Gastroesophageal sphincter (tissue), 3 donors: ENCODE measurements at regions not wholly inside any gene's neighbourhood (a gene's known extent, or its start where the extent isn't known, plus 50 kb on each side); places are given as distances from the start of the nearest gene placed in this dataset.

ENCODE experiments used
- POLR2A ChIP-seq, 2 donors: fragments of 450-650 bp; IDR thresholded peaks; one replicate each; pipeline ENCODE4 v1.6.1; 2017; ENCODE audit warnings: antibody characterized with exemption in 2 of 2, mild to moderate bottlenecking in 2 of 2, moderate library complexity in 1 of 2
- TF ChIP-seq, protein P1 (sequence below), 4 experiments: fragments of 200-600 bp in 2 of 4; fragments of 450-650 bp in 2 of 4; sonication (generic) in 1 of 4; IDR thresholded peaks; one replicate each; pipeline ENCODE4 v1.5.1; 2017 to 2019; ENCODE audit warnings: antibody characterized with exemption in 4 of 4, mild to moderate bottlenecking in 2 of 4, moderate library complexity in 2 of 4

DNA sequence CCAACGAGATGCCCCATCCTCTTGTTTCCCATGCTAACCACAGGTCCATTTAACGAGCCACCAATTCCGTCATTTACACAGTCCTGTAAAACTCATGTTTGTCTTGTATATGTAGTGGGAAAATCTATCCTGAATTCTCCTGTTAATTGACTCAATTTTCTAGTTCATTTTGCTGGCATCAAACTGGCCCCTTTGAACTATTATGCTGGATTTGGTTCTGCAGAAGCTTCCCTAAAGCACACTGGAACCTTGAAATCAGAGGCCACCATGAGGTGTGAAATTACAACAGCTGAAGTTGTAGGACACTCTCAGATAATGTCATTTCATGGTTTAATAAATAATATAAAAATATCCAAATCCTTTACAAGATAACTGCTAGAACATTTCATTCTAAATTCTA lies 129.8 kb upstream of the AKR1E2 start:
- no peak for TF ChIP-seq POLR2A (IDR thresholded peaks at IDR 0.05)
- TF ChIP-seq, protein P1, sequence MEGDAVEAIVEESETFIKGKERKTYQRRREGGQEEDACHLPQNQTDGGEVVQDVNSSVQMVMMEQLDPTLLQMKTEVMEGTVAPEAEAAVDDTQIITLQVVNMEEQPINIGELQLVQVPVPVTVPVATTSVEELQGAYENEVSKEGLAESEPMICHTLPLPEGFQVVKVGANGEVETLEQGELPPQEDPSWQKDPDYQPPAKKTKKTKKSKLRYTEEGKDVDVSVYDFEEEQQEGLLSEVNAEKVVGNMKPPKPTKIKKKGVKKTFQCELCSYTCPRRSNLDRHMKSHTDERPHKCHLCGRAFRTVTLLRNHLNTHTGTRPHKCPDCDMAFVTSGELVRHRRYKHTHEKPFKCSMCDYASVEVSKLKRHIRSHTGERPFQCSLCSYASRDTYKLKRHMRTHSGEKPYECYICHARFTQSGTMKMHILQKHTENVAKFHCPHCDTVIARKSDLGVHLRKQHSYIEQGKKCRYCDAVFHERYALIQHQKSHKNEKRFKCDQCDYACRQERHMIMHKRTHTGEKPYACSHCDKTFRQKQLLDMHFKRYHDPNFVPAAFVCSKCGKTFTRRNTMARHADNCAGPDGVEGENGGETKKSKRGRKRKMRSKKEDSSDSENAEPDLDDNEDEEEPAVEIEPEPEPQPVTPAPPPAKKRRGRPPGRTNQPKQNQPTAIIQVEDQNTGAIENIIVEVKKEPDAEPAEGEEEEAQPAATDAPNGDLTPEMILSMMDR (IDR thresholded peaks at IDR 0.05) = no peak
